SU-DHL-6 (cell line): ENCODE measurements at regions not wholly inside any gene's neighbourhood (a gene's known extent, or its start where the extent isn't known, plus 50 kb on each side); places are given as distances from the start of the nearest gene placed in this dataset.

Source experiments
- H2AFZ ChIP-seq: fragments of 200-600 bp; sonication (generic); 2 replicates; pipeline ENCODE4 v1.6.1; 2014; ENCODE audit warnings: low read depth, mild to moderate bottlenecking, moderate library complexity, mixed read lengths, antibody characterized with exemption, low read length; ENCODE audit not compliant: severe bottlenecking
- H3F3A ChIP-seq: fragments of 200-600 bp; shearing (Covaris generic); 2 replicates; pipeline ENCODE4 v1.6.0; 2016; ENCODE audit warnings: antibody characterized with exemption, mild to moderate bottlenecking; ENCODE audit not compliant: insufficient read depth
- H3K27ac ChIP-seq: fragments of 200-600 bp; sonication (generic); 2 replicates; pipeline ENCODE4 v1.5.1; 2016; ENCODE audit warnings: low read depth, mild to moderate bottlenecking, low read length, moderate library complexity, mixed read lengths
- H3K27me3 ChIP-seq: fragments of 200-600 bp; sonication (generic), shearing (Covaris generic); 2 replicates; pipeline ENCODE4 v1.6.0; 2014; ENCODE audit warnings: mild to moderate bottlenecking, low read length
- H3K36me3 ChIP-seq: fragments of 200-600 bp; sonication (generic); 2 replicates; pipeline ENCODE4 v1.6.1; 2014; ENCODE audit warnings: mild to moderate bottlenecking, low read length, mixed read lengths
- H3K4me2 ChIP-seq: fragments of 300-600, 200-600 bp; shearing (Covaris generic), sonication (generic); 2 replicates; pipeline ENCODE4 v1.6.0; 2014; ENCODE audit warnings: low read length, low read depth, mild to moderate bottlenecking; ENCODE audit not compliant: poor library complexity, severe bottlenecking
- H3K4me3 ChIP-seq: fragments of 200-600 bp; sonication (generic); 2 replicates; pipeline ENCODE4 v1.5.1; 2014; ENCODE audit warnings: antibody characterized with exemption, low read length, mild to moderate bottlenecking, mixed read lengths; ENCODE audit not compliant: insufficient read depth, poor library complexity, severe bottlenecking
- H3K79me2 ChIP-seq: fragments of 200-600 bp; sonication (generic); 2 replicates; pipeline ENCODE4 v1.6.1; 2014; ENCODE audit warnings: mild to moderate bottlenecking, low read length, moderate library complexity; ENCODE audit not compliant: insufficient read depth
- H3K9ac ChIP-seq: fragments of 200-600 bp; sonication (generic); 2 replicates; pipeline ENCODE4 v1.7.0; 2014; ENCODE audit warnings: mild to moderate bottlenecking, low read length
- H3K9me2 ChIP-seq: fragments of 200-600 bp; sonication (generic); replicated peaks from 2 replicates; pipeline ENCODE4 v1.6.1; 2014; ENCODE audit warnings: low read length; ENCODE audit not compliant: insufficient read depth
- H3K9me3 ChIP-seq: fragments of 200-600 bp; sonication (generic); 2 replicates; pipeline ENCODE4 v1.6.1; 2014; ENCODE audit warnings: low read length, mixed read lengths; ENCODE audit not compliant: insufficient read depth
- H4K20me1 ChIP-seq: fragments of 200-600 bp; sonication (generic); 2 replicates; pipeline ENCODE4 v1.6.1; 2014; ENCODE audit warnings: low read depth, mild to moderate bottlenecking, antibody characterized with exemption, low read length, moderate library complexity, mixed read lengths
- EZH2phosphoT487 ChIP-seq: fragments of 200-600 bp; sonication (generic), shearing (Covaris generic); conservative IDR thresholded peaks from 2 replicates; pipeline ENCODE4 v1.6.1; 2018; ENCODE audit warnings: mild to moderate bottlenecking, antibody characterized with exemption, low read length, moderate library complexity, mixed read lengths
- TF ChIP-seq, protein P1 (sequence below): fragments of 200-600 bp; sonication (generic); IDR thresholded peaks from one replicate; pipeline ENCODE4 v1.5.1; 2017; ENCODE audit warnings: antibody characterized with exemption, mild to moderate bottlenecking, low read length, moderate library complexity; ENCODE audit not compliant: insufficient read depth, poor library complexity, severe bottlenecking

DNA sequence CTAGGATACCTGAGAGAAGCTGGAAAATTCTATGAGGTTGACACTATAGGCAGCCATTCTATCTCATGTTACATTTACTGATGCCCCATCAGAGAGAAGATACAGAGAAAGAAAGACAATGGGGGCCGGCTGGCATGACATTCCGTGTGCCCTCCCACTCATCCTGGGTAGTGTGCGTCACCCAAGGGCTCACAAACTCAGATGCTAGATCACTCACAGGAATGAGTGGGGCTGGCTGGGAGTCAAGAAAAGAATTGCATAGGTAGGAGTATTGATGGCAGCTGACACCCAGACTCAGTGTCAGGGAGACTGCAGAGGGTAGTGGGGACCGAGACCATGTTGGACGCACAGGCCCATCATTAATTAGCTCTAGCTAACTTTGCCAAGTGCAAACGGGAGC, 1113.5 kb upstream of the AUTS2 start:
- H2AFZ ChIP-seq: no peak overlapping the region
- H3K9ac ChIP-seq: no peak overlapping the region
- no peak overlapping the region for H3K4me2 ChIP-seq
- no peak overlapping the region for H3K27ac ChIP-seq
- no peaks in the 10 kb centered on the region for H3F3A ChIP-seq
- no peaks in the 10 kb centered on the region for H3K9me2 ChIP-seq
- H3K79me2 ChIP-seq: no peaks in the 10 kb centered on the region
- H3K36me3 ChIP-seq: no peaks in the 10 kb centered on the region
- no peaks in the 10 kb centered on the region for H4K20me1 ChIP-seq
- H3K4me3 ChIP-seq: no peak overlapping the region
- 0 out of 2 replicates have a peak, but pooled peaks cover 3% of the 10 kb centered on the region for H3K27me3 ChIP-seq
- TF ChIP-seq, protein P1, sequence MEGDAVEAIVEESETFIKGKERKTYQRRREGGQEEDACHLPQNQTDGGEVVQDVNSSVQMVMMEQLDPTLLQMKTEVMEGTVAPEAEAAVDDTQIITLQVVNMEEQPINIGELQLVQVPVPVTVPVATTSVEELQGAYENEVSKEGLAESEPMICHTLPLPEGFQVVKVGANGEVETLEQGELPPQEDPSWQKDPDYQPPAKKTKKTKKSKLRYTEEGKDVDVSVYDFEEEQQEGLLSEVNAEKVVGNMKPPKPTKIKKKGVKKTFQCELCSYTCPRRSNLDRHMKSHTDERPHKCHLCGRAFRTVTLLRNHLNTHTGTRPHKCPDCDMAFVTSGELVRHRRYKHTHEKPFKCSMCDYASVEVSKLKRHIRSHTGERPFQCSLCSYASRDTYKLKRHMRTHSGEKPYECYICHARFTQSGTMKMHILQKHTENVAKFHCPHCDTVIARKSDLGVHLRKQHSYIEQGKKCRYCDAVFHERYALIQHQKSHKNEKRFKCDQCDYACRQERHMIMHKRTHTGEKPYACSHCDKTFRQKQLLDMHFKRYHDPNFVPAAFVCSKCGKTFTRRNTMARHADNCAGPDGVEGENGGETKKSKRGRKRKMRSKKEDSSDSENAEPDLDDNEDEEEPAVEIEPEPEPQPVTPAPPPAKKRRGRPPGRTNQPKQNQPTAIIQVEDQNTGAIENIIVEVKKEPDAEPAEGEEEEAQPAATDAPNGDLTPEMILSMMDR: no peak
- no peak for TF ChIP-seq EZH2phosphoT487
- H3K9me3 ChIP-seq: no peaks in the 10 kb centered on the region

DNA sequence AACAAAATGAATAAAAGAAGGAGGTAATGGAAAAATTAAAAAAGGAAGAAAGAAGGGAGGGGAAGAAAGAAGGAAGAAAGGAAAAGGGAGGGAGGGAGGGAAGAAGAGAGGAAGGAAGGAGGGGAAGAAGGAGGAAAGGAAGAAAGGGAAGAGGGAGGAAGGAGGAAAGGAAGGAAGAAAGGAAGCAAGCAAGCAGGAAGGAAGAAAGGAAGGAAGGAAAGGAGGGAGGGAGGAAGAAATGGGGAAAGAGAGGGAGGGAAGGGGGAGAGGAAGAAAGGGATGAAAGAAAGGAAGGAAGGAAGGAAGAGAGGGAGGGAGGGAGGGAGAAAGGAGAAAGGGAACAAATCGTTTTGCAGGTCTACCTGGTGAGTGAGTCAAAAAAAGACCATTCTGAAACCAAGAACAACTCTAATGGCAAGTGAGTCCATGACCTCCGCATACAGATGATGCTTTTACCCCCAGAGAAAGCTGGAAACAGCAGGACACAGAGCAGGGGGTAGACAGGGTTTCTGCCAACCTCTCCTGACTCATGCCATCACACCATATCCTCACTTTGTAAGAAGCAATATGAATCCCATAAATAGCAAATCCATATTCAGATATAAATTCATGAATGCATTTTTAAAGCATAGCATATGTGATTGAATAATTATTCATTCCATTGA, 1112.9 kb upstream of the AUTS2 start:
- no peaks in the 10 kb centered on the region for H3K79me2 ChIP-seq
- no peaks in the 10 kb centered on the region for H3F3A ChIP-seq
- TF ChIP-seq, protein P1: no peak
- no peak for TF ChIP-seq EZH2phosphoT487
- no peaks in the 10 kb centered on the region for H3K36me3 ChIP-seq
- no peak overlapping the region for H3K27ac ChIP-seq
- no peak overlapping the region for H3K4me3 ChIP-seq
- no peaks in the 10 kb centered on the region for H4K20me1 ChIP-seq
- no peak overlapping the region for H3K4me2 ChIP-seq
- H2AFZ ChIP-seq: no peak overlapping the region
- no peaks in the 10 kb centered on the region for H3K9me3 ChIP-seq
- H3K27me3 ChIP-seq: no peaks in the 10 kb centered on the region
- H3K9ac ChIP-seq: no peak overlapping the region
- no peaks in the 10 kb centered on the region for H3K9me2 ChIP-seq

DNA sequence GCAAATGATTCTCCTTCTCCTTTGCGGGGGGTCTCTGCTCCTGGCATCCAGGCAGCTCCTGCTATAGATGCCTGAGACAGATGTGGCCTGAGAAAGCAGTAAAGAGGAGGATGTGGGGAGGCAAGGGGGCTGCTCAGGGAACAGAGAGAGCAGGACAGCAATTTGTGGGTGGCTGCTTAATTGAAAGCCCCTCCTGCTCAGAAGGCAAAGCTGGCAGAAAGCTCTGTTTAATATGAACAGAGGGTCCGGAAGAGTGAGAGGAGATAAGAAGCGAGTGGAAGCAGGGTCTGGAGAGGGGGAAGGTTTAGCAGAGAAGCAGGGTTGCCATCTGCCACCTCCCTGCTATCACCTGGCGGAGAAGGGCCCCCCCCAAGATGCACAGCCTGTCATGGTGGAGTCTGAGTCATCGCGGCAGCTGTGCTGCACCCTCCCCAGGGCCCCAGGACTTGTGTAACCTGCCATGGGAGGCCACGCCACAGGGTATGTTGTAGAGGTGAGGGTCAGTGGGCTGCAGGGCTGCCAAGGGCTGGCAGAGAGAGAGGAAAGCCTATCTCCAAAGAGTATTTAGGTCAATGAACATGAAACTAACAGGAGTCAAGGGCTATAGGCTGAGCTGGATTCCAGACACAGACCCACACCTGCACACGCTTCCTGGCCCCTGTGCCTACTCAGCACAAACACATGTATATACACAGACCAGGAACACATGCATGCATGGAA, 1109.8 kb upstream of the AUTS2 start:
- TF ChIP-seq, protein P1: no peak
- no peak for TF ChIP-seq EZH2phosphoT487
- no peaks in the 10 kb centered on the region for H4K20me1 ChIP-seq
- H3K4me2 ChIP-seq: no peak overlapping the region
- no peaks in the 10 kb centered on the region for H3K27me3 ChIP-seq
- H3K36me3 ChIP-seq: no peaks in the 10 kb centered on the region
- no peak overlapping the region for H2AFZ ChIP-seq
- no peaks in the 10 kb centered on the region for H3K79me2 ChIP-seq
- H3K9me3 ChIP-seq: no peaks in the 10 kb centered on the region
- H3K9ac ChIP-seq: no peak overlapping the region
- no peak overlapping the region for H3K4me3 ChIP-seq
- H3F3A ChIP-seq: no peaks in the 10 kb centered on the region
- no peak overlapping the region for H3K27ac ChIP-seq
- H3K9me2 ChIP-seq: no peaks in the 10 kb centered on the region
